Osteocyte (in vitro differentiated cells): ENCODE measurements at regions not wholly inside any gene's neighbourhood (a gene's known extent, or its start where the extent isn't known, plus 50 kb on each side); places are given as distances from the start of the nearest gene placed in this dataset.

Experiments used
- DNase-seq: peaks from one replicate; pipeline ENCODE4 v3.0.0; 2021; ENCODE audit warnings: mixed read lengths; ENCODE audit not compliant: unreplicated experiment; ENCODE audit errors: extremely low spot score
- H3K27ac Mint-ChIP-seq: one replicate; pipeline ENCODE4 v1.8.0; 2021; ENCODE audit warnings: mild to moderate bottlenecking, mixed read lengths; ENCODE audit not compliant: unreplicated experiment
- H3K27me3 Mint-ChIP-seq: one replicate; pipeline ENCODE4 v1.8.0; 2021; ENCODE audit warnings: mixed read lengths; ENCODE audit not compliant: unreplicated experiment
- H3K36me3 Mint-ChIP-seq: one replicate; pipeline ENCODE4 v1.8.0; 2021; ENCODE audit warnings: mixed read lengths; ENCODE audit not compliant: unreplicated experiment
- H3K4me1 Mint-ChIP-seq: one replicate; pipeline ENCODE4 v1.8.0; 2021; ENCODE audit warnings: mixed read lengths; ENCODE audit not compliant: unreplicated experiment
- H3K4me3 Mint-ChIP-seq: one replicate; pipeline ENCODE4 v1.8.0; 2021; ENCODE audit warnings: mild to moderate bottlenecking, moderate library complexity, mixed read lengths; ENCODE audit not compliant: unreplicated experiment
- H3K9me3 Mint-ChIP-seq: one replicate; pipeline ENCODE4 v1.8.0; 2021; ENCODE audit warnings: mixed read lengths; ENCODE audit not compliant: unreplicated experiment
- TF ChIP-seq, protein P1 (sequence below): fragments of 200-600 bp; sonication (generic); IDR thresholded peaks from 2 replicates; pipeline ENCODE4 v1.5.0; 2021; ENCODE audit warnings: antibody characterized with exemption, mild to moderate bottlenecking, moderate library complexity

DNA sequence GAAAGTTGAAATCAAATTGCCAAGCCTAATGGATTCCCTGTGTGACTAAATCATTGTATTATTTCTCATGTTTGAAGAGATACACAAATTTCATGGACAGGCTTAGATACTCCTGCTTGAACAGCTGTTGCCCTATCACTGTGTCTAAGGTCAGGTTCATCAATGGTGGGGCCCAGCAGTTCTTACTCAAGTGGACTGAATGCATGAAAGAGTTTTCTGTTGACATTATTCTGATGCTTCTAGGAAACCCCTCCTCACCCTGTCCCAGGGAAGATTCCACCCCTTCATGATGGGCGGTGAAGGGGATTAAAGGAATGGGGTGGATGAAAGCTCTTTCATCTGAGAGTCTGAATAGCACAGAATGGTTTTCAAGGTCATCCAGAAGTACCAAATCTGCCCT lies 148.8 kb downstream of the INO80D start:
- H3K36me3 Mint-ChIP-seq = no peaks in the 10 kb centered on the region
- H3K27ac Mint-ChIP-seq = no peak overlapping the region
- no peaks in the 10 kb centered on the region for H3K4me1 Mint-ChIP-seq
- H3K9me3 Mint-ChIP-seq = peaks cover 4% of the 10 kb centered on the region
- no peak for DNase-seq
- no peaks in the 10 kb centered on the region for H3K27me3 Mint-ChIP-seq
- no peak overlapping the region for H3K4me3 Mint-ChIP-seq
- TF ChIP-seq, protein P1, sequence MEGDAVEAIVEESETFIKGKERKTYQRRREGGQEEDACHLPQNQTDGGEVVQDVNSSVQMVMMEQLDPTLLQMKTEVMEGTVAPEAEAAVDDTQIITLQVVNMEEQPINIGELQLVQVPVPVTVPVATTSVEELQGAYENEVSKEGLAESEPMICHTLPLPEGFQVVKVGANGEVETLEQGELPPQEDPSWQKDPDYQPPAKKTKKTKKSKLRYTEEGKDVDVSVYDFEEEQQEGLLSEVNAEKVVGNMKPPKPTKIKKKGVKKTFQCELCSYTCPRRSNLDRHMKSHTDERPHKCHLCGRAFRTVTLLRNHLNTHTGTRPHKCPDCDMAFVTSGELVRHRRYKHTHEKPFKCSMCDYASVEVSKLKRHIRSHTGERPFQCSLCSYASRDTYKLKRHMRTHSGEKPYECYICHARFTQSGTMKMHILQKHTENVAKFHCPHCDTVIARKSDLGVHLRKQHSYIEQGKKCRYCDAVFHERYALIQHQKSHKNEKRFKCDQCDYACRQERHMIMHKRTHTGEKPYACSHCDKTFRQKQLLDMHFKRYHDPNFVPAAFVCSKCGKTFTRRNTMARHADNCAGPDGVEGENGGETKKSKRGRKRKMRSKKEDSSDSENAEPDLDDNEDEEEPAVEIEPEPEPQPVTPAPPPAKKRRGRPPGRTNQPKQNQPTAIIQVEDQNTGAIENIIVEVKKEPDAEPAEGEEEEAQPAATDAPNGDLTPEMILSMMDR = no peak

DNA sequence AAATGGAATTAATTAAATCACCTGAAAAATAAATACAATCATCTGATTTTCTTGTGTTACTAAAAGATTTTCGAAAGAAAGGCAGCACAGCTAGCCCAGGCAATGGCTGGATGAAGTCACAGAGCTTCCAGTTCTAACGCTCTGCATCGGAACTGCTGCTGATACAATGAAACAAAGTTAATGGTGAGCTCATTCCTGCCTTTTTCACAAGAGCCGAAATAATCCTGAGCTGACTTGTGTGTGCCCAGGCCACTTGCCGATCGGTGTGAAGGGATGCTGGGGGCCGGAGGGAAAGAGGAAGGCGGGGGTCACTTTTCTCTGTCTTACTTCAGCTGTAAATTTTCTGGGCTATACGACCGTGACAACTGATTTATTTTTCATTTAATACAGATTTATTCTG lies 149.5 kb downstream of the INO80D start:
- Mint-ChIP-seq H3K9me3 (peaks cover 4% of the 10 kb centered on the region), H3K27ac (no peak overlapping the region), H3K27me3 (no peaks in the 10 kb centered on the region), H3K4me1 (no peaks in the 10 kb centered on the region), H3K4me3 (no peak overlapping the region), H3K36me3 (no peaks in the 10 kb centered on the region)
- TF ChIP-seq, protein P1 = no peak
- no peak for DNase-seq

DNA sequence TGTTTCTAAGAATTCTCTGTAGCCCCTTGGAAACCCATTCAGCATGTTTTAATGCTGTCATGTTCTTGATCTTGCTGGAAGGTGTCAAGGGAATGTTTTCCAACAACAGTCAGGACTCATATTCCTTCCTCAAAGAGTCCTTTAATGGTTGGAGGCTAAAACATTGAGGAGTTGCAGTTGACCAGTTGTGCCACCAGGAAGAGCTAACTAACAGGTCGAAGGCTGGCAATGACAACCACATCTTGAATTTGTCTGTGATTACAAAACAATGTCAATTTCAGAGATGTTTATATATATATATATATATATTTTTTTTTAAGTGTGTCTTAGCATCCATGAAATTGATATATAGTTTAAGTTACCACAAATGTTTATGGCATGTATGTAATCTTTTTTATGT lies 151.5 kb downstream of the INO80D start:
- Mint-ChIP-seq H3K4me3 (no peak overlapping the region), H3K4me1 (no peaks in the 10 kb centered on the region), H3K36me3 (no peaks in the 10 kb centered on the region), H3K27ac (no peak overlapping the region), H3K9me3 (no peaks in the 10 kb centered on the region), H3K27me3 (peaks cover 3% of the 10 kb centered on the region)
- TF ChIP-seq, protein P1 = no peak
- no peak for DNase-seq

DNA sequence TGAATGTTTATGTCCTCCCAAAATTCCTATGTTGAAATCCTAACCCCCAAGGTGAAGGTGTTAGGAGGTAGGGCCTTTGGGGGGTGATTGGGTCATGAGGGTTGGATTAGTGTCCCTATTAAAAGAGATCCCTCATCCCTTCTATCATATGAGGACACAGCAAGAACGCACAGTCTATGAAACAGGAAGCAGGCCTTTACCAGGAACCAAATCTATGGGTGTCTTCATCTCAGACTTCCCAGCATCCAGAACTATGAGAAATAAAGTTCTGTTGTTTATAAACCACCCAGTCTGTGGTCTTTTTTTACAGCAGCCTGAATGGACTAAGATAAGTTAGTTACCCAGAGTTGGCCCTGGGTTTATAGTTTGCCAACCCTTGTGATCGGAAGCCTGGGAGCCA lies 153.1 kb downstream of the INO80D start:
- TF ChIP-seq, protein P1 = no peak
- Mint-ChIP-seq H3K9me3 (no peaks in the 10 kb centered on the region), H3K4me1 (no peaks in the 10 kb centered on the region), H3K4me3 (no peak overlapping the region), H3K36me3 (no peaks in the 10 kb centered on the region), H3K27ac (no peak overlapping the region), H3K27me3 (peaks cover 10% of the 10 kb centered on the region)
- DNase-seq = no peak

DNA sequence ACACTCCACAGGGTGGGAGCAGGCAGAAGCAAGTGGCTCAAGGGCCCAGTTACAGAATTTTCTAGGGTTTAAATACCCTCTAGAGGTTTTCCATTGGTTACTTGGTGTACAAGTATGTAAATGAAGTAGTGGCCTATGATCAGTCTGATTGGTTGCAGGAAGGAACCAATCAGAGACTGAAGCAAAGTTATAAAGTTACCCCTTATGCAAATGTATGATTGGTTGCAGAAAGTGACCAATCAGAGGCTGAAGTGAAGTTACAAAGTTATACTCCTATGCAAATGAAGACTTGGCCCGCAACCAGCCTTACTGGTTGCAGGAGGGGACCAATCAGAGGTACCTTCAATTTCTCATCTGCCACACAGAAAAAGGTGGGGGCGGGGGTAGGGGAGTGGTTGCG lies 154.6 kb downstream of the INO80D start:
- Mint-ChIP-seq H3K9me3 (no peaks in the 10 kb centered on the region), H3K4me3 (no peak overlapping the region), H3K27me3 (peaks cover 24% of the 10 kb centered on the region), H3K36me3 (no peaks in the 10 kb centered on the region), H3K4me1 (no peaks in the 10 kb centered on the region), H3K27ac (no peak overlapping the region)
- DNase-seq = no peak
- TF ChIP-seq, protein P1 = no peak
